NB4 (cell line): ENCODE measurements at regions not wholly inside any gene's neighbourhood (a gene's known extent, or its start where the extent isn't known, plus 50 kb on each side); places are given as distances from the start of the nearest gene placed in this dataset.
"Not testable (repeated sequence)": the region's sequence is repeated elsewhere in the genome, so short reads cannot be mapped to it uniquely, and the experiment has no call there.

Experiments used
- DNase-seq: peaks from one replicate; pipeline ENCODE4 v3.0.0; 2010; ENCODE audit warnings: low read depth
- H3K4me3 ChIP-seq: one replicate; pipeline ENCODE4 v1.5.1; 2011; ENCODE audit warnings: mild to moderate bottlenecking, low read depth, low read length, moderate library complexity
- MYC ChIP-seq: IDR thresholded peaks from 2 replicates; pipeline ENCODE4 v1.6.1; 2011; ENCODE audit warnings: low read depth, low read length
- POLR2A ChIP-seq: IDR thresholded peaks from 2 replicates; pipeline ENCODE4 v1.6.1; 2011; ENCODE audit warnings: mild to moderate bottlenecking; ENCODE audit not compliant: insufficient read length; ENCODE audit errors: extremely low read depth
- TF ChIP-seq, protein P1 (sequence below): IDR thresholded peaks from 2 replicates; pipeline ENCODE4 v1.6.1; 2011; ENCODE audit warnings: low read depth, low read length
- TF ChIP-seq, protein P2 (sequence below): IDR thresholded peaks from one replicate; pipeline ENCODE4 v1.5.1; 2012; ENCODE audit warnings: low read depth, low read length

- H3K4me3 ChIP-seq: no peak overlapping the region
- TF ChIP-seq, protein P1, sequence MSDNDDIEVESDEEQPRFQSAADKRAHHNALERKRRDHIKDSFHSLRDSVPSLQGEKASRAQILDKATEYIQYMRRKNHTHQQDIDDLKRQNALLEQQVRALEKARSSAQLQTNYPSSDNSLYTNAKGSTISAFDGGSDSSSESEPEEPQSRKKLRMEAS: no peak
- TF ChIP-seq POLR2A (no peak), MYC (no peak)
- TF ChIP-seq, protein P2, sequence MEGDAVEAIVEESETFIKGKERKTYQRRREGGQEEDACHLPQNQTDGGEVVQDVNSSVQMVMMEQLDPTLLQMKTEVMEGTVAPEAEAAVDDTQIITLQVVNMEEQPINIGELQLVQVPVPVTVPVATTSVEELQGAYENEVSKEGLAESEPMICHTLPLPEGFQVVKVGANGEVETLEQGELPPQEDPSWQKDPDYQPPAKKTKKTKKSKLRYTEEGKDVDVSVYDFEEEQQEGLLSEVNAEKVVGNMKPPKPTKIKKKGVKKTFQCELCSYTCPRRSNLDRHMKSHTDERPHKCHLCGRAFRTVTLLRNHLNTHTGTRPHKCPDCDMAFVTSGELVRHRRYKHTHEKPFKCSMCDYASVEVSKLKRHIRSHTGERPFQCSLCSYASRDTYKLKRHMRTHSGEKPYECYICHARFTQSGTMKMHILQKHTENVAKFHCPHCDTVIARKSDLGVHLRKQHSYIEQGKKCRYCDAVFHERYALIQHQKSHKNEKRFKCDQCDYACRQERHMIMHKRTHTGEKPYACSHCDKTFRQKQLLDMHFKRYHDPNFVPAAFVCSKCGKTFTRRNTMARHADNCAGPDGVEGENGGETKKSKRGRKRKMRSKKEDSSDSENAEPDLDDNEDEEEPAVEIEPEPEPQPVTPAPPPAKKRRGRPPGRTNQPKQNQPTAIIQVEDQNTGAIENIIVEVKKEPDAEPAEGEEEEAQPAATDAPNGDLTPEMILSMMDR: no peak
- DNase-seq: no peak
These were observed 512.4 kb upstream of the CYLC2 start for GRCh38 chr9:102482776-102483175.

GRCh38 chr9:102479191-102479590 is 515.9 kb upstream of the CYLC2 start:
- TF ChIP-seq, protein P1: no peak
- TF ChIP-seq, protein P2: no peak
- TF ChIP-seq MYC (no peak), POLR2A (no peak)
- no peak for DNase-seq
- no peak overlapping the region for H3K4me3 ChIP-seq

DNA sequence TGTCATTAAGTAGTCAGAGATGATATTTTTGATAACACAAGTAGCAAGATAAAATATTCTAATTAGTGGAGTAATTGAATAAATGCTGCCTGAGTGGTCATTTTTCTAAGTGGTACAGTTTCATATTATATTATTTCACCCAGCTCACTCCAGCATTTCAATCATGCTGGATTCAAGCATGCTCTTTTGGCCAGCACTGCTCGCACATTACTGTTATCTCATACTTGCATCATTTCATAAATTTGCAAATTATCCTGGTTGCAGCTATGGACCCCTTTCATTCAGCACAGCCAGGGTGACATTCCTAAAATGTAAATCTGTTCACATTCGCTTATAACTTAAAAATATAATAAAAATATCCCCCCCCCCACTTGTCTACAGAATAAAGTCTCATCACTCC is 520.8 kb upstream of the CYLC2 start:
- DNase-seq: no peak
- H3K4me3 ChIP-seq: no peak overlapping the region
- TF ChIP-seq, protein P2: no peak
- TF ChIP-seq, protein P1: no peak
- TF ChIP-seq POLR2A (no peak), MYC (no peak)

DNA sequence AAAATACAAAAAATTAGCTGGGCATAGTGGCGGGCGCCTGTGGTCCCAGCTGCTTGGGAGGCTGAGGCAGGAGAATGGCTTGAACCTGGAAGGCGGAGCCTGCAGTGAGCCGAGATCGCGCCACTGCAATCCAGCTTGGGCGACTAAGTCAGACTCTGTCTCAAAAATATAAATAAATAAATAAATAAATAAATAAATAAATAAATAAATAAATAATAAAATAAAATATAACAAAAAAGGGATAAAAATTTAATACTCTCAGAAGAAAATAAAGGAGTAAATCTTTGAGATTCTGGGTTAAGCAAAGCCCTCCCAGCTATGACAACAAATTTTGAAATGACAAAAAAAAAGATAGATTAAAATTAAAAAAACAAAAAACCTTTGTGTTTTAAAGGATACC is 525.7 kb upstream of the CYLC2 start:
- DNase-seq: not testable (repeated sequence)

GRCh38 chr9:102461156-102461819 is 533.8 kb upstream of the CYLC2 start:
- H3K4me3 ChIP-seq: no peak overlapping the region
- TF ChIP-seq, protein P1: no peak
- TF ChIP-seq POLR2A: no peak
- no peak for TF ChIP-seq MYC
- TF ChIP-seq, protein P2: no peak
- DNase-seq: peak; percentile 36

More for the DNA sequence above, 525.7 kb upstream of the CYLC2 start:
- not testable (repeated sequence) for H3K4me3 ChIP-seq

- DNase-seq: no peak
- no peak for TF ChIP-seq MYC
- TF ChIP-seq, protein P2: no peak
- TF ChIP-seq, protein P1: no peak
- no peak for TF ChIP-seq POLR2A
- no peak overlapping the region for H3K4me3 ChIP-seq
These were observed 535.3 kb upstream of the CYLC2 start for GRCh38 chr9:102459828-102460227.
